ENCODE measurements at regions not wholly inside any gene's neighbourhood (a gene's known extent, or its start where the extent isn't known, plus 50 kb on each side); places are given as distances from the start of the nearest gene placed in this dataset.

DNA sequence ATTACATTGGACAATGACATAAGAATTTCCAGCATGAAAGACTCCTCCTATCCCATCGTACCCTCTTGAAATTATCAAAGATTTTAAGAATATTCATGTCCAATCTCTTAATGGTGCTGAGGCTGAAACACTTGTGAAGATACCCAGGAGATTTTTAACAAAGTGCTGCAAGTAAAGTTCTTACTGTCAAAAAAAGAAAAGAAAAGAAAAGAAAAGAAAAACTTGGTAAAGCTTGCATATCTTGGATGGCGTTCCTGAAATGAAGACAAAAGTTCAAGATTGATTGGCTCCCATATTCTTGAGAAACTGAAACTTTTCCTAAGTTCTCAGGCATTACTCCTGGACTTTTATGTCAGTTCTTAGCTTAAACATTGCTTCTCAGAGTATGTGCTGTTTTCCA lies 1010.5 kb upstream of the PIK3C3 start:
- H3K27me3 ChIP-seq (ENCODE audit: insufficient read depth, low read length): no peaks in the 10 kb centered on the region
- H3K9me3 ChIP-seq (ENCODE audit: insufficient read depth, low read depth, low read length): no peaks in the 10 kb centered on the region
- 98% methylated on average over 2 of the region's 2 CpGs for WGBS
- H3K9ac ChIP-seq (ENCODE audit: low read depth, low read length): no peak overlapping the region
- no peak overlapping the region for H3K4me3 ChIP-seq (ENCODE audit: low read length)
- H3K36me3 ChIP-seq (ENCODE audit: insufficient read depth, low read length): no peaks in the 10 kb centered on the region
- H3K4me1 ChIP-seq (ENCODE audit: insufficient read depth, low read length): no peaks in the 10 kb centered on the region
- H3K27ac ChIP-seq (ENCODE audit: low read depth, low read length): no peak overlapping the region

DNA sequence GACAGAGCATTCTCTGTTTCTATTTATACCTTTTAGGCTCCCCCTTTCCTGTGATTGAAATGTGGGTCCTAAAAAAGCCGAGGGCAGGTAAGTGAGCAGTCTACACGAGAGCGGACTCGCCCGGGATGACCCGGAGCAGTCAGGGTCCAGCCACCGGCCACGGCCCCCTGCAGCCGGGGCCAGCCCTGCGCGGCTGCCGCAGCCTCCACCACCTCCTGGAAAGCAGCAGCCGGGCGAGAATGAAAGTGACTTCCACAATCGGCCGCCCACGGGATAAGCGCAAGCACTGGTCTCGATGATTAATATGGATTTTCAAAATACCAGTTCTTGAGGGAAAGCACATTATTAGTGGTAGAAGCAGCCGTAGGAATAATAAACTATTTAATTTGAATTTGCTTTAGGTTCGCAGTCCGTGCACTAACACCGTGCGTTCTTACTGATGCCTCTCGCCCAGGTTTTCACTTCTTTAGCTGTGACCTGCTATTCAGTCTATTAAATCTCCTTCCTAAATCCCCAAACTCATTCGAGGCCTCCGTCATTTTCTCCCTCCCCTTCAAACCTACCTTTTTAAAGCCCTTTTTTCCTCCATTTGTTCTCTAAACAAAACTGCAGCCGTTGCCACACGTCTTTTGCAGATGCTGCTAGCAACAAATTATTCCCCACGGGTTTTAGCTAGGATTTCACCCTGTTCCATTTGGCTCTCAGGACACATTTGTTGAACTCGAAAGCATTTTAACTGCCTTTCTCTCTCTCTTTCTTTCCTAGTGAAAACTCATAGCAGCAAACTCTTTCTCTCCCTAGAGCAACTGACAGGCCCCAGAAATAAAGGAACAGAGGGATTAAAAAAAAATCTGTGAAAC lies 1015.1 kb upstream of the PIK3C3 start:
- Histone ChIP-seq H3K9ac (ENCODE audit: low read depth, low read length) (no peak overlapping the region), H3K27ac (ENCODE audit: low read depth, low read length) (no peak overlapping the region), H3K27me3 (ENCODE audit: insufficient read depth, low read length) (no peaks in the 10 kb centered on the region), H3K4me1 (ENCODE audit: insufficient read depth, low read length) (no peaks in the 10 kb centered on the region), H3K9me3 (ENCODE audit: insufficient read depth, low read depth, low read length) (no peaks in the 10 kb centered on the region), H3K4me3 (ENCODE audit: low read length) (no peak overlapping the region), H3K36me3 (ENCODE audit: insufficient read depth, low read length) (no peaks in the 10 kb centered on the region)
- 95% methylated on average over 31 of the region's 31 CpGs for WGBS

- no peak overlapping the region for H3K27ac ChIP-seq (ENCODE audit: low read depth, low read length)
- H3K4me3 ChIP-seq (ENCODE audit: low read length): no peak overlapping the region
- no peak overlapping the region for H3K9ac ChIP-seq (ENCODE audit: low read depth, low read length)
- 100% methylated on average over 2 of the region's 2 CpGs for WGBS
- H3K9me3 ChIP-seq (ENCODE audit: insufficient read depth, low read depth, low read length): no peaks in the 10 kb centered on the region
- no peaks in the 10 kb centered on the region for H3K36me3 ChIP-seq (ENCODE audit: insufficient read depth, low read length)
- no peaks in the 10 kb centered on the region for H3K4me1 ChIP-seq (ENCODE audit: insufficient read depth, low read length)
- no peaks in the 10 kb centered on the region for H3K27me3 ChIP-seq (ENCODE audit: insufficient read depth, low read length)
Observed at GRCh38 chr18:40938615-40939014, 1016.4 kb upstream of the PIK3C3 start.

- Histone ChIP-seq H3K9ac (ENCODE audit: low read depth, low read length) (no peak overlapping the region), H3K9me3 (ENCODE audit: insufficient read depth, low read depth, low read length) (no peaks in the 10 kb centered on the region), H3K36me3 (ENCODE audit: insufficient read depth, low read length) (no peaks in the 10 kb centered on the region), H3K27me3 (ENCODE audit: insufficient read depth, low read length) (no peaks in the 10 kb centered on the region), H3K4me3 (ENCODE audit: low read length) (no peak overlapping the region), H3K27ac (ENCODE audit: low read depth, low read length) (no peak overlapping the region), H3K4me1 (ENCODE audit: insufficient read depth, low read length) (no peaks in the 10 kb centered on the region)
- WGBS: 93% methylated on average over 2 of the region's 2 CpGs
Observed at GRCh38 chr18:40937386-40937785, 1017.6 kb upstream of the PIK3C3 start.

DNA sequence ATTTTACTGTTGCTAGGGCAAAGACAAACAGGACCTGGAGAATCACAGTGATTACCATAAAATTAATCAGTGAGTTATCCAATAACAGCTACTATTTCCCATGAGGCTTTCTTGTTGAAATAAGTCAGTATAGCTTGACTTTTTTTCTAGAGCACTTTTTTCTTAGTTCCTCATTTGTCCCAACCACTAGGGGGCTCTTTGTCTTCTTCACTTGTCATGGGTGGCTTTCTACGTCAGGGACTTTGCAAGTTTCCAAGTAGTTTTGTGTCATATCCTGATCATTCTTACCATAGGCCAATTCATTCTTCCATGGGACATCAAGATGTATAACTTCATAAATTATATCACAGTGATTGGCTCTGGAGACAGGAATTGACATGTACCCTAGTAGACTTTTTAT lies 1019.6 kb upstream of the PIK3C3 start:
- WGBS: 65% methylated on average over 1 of the region's 1 CpG
- no peak overlapping the region for H3K27ac ChIP-seq (ENCODE audit: low read depth, low read length)
- H3K4me1 ChIP-seq (ENCODE audit: insufficient read depth, low read length): no peaks in the 10 kb centered on the region
- H3K9ac ChIP-seq (ENCODE audit: low read depth, low read length): no peak overlapping the region
- no peaks in the 10 kb centered on the region for H3K9me3 ChIP-seq (ENCODE audit: insufficient read depth, low read depth, low read length)
- H3K27me3 ChIP-seq (ENCODE audit: insufficient read depth, low read length): no peaks in the 10 kb centered on the region
- H3K36me3 ChIP-seq (ENCODE audit: insufficient read depth, low read length): no peaks in the 10 kb centered on the region
- H3K4me3 ChIP-seq (ENCODE audit: low read length): no peak overlapping the region

- Histone ChIP-seq H3K36me3 (ENCODE audit: insufficient read depth, low read length) (no peaks in the 10 kb centered on the region), H3K4me1 (ENCODE audit: insufficient read depth, low read length) (no peaks in the 10 kb centered on the region), H3K4me3 (ENCODE audit: low read length) (no peak overlapping the region), H3K27me3 (ENCODE audit: insufficient read depth, low read length) (no peaks in the 10 kb centered on the region), H3K9ac (ENCODE audit: low read depth, low read length) (no peak overlapping the region), H3K27ac (ENCODE audit: low read depth, low read length) (no peak overlapping the region), H3K9me3 (ENCODE audit: insufficient read depth, low read depth, low read length) (no peaks in the 10 kb centered on the region)
- 90% methylated on average over 2 of the region's 2 CpGs for WGBS
Observed at GRCh38 chr18:40932862-40933261, 1022.2 kb upstream of the PIK3C3 start.

- Histone ChIP-seq H3K27ac (ENCODE audit: low read depth, low read length) (no peak overlapping the region), H3K36me3 (ENCODE audit: insufficient read depth, low read length) (no peaks in the 10 kb centered on the region), H3K4me3 (ENCODE audit: low read length) (no peak overlapping the region), H3K9ac (ENCODE audit: low read depth, low read length) (no peak overlapping the region), H3K9me3 (ENCODE audit: insufficient read depth, low read depth, low read length) (no peaks in the 10 kb centered on the region), H3K4me1 (ENCODE audit: insufficient read depth, low read length) (no peaks in the 10 kb centered on the region), H3K27me3 (ENCODE audit: insufficient read depth, low read length) (no peaks in the 10 kb centered on the region)
- WGBS: 91% methylated on average over 2 of the region's 5 CpGs
Observed at GRCh38 chr18:40930211-40930882, 1024.7 kb upstream of the PIK3C3 start.

- no peak overlapping the region for H3K9ac ChIP-seq (ENCODE audit: low read depth, low read length)
- H3K4me3 ChIP-seq (ENCODE audit: low read length): no peak overlapping the region
- H3K27ac ChIP-seq (ENCODE audit: low read depth, low read length): no peak overlapping the region
- H3K27me3 ChIP-seq (ENCODE audit: insufficient read depth, low read length): no peaks in the 10 kb centered on the region
- H3K9me3 ChIP-seq (ENCODE audit: insufficient read depth, low read depth, low read length): no peaks in the 10 kb centered on the region
- 93% methylated on average over 7 of the region's 7 CpGs for WGBS
- H3K4me1 ChIP-seq (ENCODE audit: insufficient read depth, low read length): no peaks in the 10 kb centered on the region
- no peaks in the 10 kb centered on the region for H3K36me3 ChIP-seq (ENCODE audit: insufficient read depth, low read length)
Observed at GRCh38 chr18:40929399-40929798, 1025.6 kb upstream of the PIK3C3 start.

DNA sequence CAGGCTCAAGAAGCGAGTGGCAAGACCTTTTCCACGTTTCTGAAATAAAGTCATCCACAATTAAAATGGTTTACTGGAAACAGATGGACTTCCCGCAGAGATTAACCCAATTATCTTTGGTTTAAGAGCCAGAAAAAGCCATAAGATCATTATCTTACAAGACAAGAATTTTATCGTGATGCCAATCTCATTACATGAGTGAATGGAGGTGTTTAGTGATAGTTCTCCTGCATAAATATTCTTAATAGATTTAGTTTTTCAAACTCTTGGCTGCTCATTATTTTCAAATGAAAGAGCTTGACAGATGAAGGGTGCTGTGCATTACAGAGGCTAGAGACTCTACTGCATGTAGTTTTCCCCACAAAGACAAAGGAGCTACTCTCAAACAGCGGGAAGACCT lies 1028.4 kb upstream of the PIK3C3 start:
- no peaks in the 10 kb centered on the region for H3K9me3 ChIP-seq (ENCODE audit: insufficient read depth, low read depth, low read length)
- H3K4me1 ChIP-seq (ENCODE audit: insufficient read depth, low read length): no peaks in the 10 kb centered on the region
- H3K27ac ChIP-seq (ENCODE audit: low read depth, low read length): no peak overlapping the region
- no peak overlapping the region for H3K9ac ChIP-seq (ENCODE audit: low read depth, low read length)
- H3K4me3 ChIP-seq (ENCODE audit: low read length): no peak overlapping the region
- H3K36me3 ChIP-seq (ENCODE audit: insufficient read depth, low read length): no peaks in the 10 kb centered on the region
- H3K27me3 ChIP-seq (ENCODE audit: insufficient read depth, low read length): no peaks in the 10 kb centered on the region
- WGBS: 93% methylated on average over 4 of the region's 5 CpGs

- H3K4me1 ChIP-seq (ENCODE audit: insufficient read depth, low read length): no peaks in the 10 kb centered on the region
- no peak overlapping the region for H3K27ac ChIP-seq (ENCODE audit: low read depth, low read length)
- 89% methylated on average over 1 of the region's 1 CpG for WGBS
- no peaks in the 10 kb centered on the region for H3K27me3 ChIP-seq (ENCODE audit: insufficient read depth, low read length)
- no peaks in the 10 kb centered on the region for H3K36me3 ChIP-seq (ENCODE audit: insufficient read depth, low read length)
- no peak overlapping the region for H3K9ac ChIP-seq (ENCODE audit: low read depth, low read length)
- H3K9me3 ChIP-seq (ENCODE audit: insufficient read depth, low read depth, low read length): no peaks in the 10 kb centered on the region
- H3K4me3 ChIP-seq (ENCODE audit: low read length): no peak overlapping the region
Observed at GRCh38 chr18:40925071-40925541, 1029.9 kb upstream of the PIK3C3 start.

DNA sequence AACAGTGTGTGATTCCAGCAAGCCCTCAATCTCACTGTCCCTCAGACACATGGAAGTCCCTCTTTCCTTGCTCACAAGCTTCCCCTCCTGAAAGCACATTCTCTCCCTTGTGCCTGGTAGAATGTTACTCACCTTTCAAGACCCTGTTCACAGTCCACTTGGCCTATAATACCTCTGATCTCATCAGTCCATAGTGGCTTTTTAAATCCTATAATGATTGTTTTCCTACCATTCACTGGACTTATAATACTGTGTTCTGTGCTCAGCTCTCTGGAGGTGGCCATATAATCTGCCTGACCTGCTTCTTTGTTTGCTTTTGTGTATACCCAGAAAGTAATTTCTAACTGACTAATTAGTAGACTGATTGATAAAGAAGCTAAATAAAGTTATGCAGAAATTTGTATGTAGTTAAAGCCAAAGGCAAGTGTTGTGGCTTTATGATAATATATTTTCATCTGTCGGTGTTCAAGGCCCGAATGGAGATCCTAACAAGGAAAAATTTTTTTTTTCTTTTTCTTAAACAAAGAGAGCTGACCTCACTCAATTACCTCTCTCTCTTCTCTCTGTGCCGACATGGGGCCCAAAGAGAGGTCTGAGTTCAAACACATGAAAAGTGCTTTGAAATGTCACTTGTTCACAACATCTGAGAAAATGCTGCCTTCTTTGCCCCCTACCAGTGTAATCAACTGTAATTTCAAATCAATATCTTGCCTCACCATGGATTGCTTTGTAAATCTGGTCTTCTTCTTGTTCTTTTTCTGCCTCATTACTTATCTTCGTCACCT lies 1033.0 kb upstream of the PIK3C3 start:
- WGBS: 99% methylated on average over 4 of the region's 4 CpGs
- Histone ChIP-seq H3K9ac (ENCODE audit: low read depth, low read length) (no peak overlapping the region), H3K27ac (ENCODE audit: low read depth, low read length) (no peak overlapping the region), H3K27me3 (ENCODE audit: insufficient read depth, low read length) (no peaks in the 10 kb centered on the region), H3K36me3 (ENCODE audit: insufficient read depth, low read length) (no peaks in the 10 kb centered on the region), H3K4me1 (ENCODE audit: insufficient read depth, low read length) (no peaks in the 10 kb centered on the region), H3K9me3 (ENCODE audit: insufficient read depth, low read depth, low read length) (no peaks in the 10 kb centered on the region), H3K4me3 (ENCODE audit: low read length) (no peak overlapping the region)
